Fibroblast of villous mesenchyme (primary cell): ENCODE measurements at regions not wholly inside any gene's neighbourhood (a gene's known extent, or its start where the extent isn't known, plus 50 kb on each side); places are given as distances from the start of the nearest gene placed in this dataset.

ENCODE experiments used
- DNase-seq: peaks from one replicate; pipeline ENCODE4 v3.0.0-alpha.2; 2010; ENCODE audit warnings: low read depth
- H3K4me3 ChIP-seq: 2 replicates; pipeline ENCODE4 v1.5.1; 2011; ENCODE audit warnings: low read depth, mild to moderate bottlenecking, low read length
- TF ChIP-seq, protein P1 (sequence below): IDR thresholded peaks from 2 replicates; pipeline ENCODE4 v1.5.1; 2012; ENCODE audit warnings: low read depth, mild to moderate bottlenecking, low read length; ENCODE audit not compliant: insufficient read depth

DNA sequence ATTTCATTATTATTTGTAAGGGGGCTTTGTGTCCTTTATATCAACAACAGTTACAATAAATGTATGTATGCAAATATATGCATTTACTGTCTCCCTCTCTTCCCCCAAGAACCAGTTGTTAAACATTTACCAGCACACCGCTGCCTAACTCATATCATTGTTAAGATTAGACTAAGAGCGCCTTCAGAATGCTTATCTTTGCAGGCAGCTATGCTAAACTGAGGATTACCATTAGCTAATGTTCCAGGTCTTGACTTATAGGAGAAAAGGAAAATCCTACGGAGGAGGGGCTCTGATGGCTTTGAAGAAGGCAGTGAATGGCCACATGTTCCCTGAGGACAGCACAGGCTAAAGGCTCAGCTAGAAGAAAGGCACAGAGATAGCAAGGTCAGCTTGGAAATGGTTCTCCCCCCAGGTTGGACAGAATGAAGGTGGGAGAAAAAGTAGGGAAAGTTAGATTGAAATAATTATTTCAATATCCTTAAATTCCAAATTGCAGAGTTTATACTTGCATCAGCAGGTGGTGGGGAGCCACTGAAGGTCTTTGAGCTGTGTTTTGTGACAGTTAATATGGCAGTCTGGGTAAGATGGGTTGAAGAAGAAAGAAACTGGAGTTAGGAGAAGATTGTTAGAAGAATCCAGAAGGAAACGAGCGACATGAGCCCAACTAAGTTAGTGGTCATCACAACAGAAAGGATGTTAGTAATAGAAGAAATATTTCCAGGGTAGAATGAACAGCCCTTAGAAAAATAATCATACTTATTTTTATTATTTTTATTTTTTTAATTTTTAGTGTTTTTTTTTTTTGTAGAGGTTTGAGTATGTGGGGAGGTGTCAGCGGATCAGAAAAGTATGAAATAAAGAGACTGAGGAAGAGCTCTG lies 87.0 kb upstream of the MAF start:
- TF ChIP-seq, protein P1, sequence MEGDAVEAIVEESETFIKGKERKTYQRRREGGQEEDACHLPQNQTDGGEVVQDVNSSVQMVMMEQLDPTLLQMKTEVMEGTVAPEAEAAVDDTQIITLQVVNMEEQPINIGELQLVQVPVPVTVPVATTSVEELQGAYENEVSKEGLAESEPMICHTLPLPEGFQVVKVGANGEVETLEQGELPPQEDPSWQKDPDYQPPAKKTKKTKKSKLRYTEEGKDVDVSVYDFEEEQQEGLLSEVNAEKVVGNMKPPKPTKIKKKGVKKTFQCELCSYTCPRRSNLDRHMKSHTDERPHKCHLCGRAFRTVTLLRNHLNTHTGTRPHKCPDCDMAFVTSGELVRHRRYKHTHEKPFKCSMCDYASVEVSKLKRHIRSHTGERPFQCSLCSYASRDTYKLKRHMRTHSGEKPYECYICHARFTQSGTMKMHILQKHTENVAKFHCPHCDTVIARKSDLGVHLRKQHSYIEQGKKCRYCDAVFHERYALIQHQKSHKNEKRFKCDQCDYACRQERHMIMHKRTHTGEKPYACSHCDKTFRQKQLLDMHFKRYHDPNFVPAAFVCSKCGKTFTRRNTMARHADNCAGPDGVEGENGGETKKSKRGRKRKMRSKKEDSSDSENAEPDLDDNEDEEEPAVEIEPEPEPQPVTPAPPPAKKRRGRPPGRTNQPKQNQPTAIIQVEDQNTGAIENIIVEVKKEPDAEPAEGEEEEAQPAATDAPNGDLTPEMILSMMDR = no peak
- H3K4me3 ChIP-seq = no peak overlapping the region
- DNase-seq = peak; percentile 24

DNA sequence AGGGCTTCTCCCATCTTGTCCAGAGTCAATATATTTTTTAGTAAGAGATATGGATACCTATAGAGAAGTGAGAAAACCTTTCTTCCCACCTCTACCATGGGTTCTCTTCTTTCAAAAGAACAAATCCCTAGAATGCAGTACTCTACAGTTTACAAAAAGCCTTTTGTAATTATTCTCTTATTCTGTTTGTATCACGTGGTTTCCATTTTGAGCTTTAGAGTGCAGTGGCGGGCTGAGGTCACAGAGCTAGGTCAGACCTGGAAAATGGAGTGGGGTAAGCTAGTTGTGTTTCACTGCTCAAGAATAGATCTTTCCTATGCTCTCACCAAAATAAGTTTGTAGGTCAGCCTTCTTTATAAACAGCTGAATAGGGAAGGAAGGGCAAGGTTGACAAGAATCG lies 85.3 kb upstream of the MAF start:
- TF ChIP-seq, protein P1 = no peak
- no peak overlapping the region for H3K4me3 ChIP-seq
- no peak for DNase-seq

DNA sequence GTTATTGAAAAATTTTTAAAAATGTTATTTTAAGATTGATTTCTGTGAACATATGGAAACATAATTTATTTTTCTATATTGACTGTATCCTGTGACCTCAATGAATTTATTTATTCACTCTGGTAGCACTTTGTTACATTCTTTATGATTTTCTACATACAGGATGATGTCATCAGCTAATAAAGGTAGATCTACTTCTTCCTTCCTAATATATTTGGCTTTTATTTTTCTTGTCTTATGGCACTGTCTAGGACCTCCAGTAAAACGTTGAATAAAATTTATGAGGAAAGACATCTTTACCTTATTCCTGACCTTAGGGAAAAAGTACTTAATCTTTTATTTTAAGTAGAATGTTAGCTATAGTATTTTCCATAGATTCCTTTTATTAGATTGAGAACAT lies 78.8 kb upstream of the MAF start:
- no peak overlapping the region for H3K4me3 ChIP-seq
- TF ChIP-seq, protein P1 = no peak
- no peak for DNase-seq

DNA sequence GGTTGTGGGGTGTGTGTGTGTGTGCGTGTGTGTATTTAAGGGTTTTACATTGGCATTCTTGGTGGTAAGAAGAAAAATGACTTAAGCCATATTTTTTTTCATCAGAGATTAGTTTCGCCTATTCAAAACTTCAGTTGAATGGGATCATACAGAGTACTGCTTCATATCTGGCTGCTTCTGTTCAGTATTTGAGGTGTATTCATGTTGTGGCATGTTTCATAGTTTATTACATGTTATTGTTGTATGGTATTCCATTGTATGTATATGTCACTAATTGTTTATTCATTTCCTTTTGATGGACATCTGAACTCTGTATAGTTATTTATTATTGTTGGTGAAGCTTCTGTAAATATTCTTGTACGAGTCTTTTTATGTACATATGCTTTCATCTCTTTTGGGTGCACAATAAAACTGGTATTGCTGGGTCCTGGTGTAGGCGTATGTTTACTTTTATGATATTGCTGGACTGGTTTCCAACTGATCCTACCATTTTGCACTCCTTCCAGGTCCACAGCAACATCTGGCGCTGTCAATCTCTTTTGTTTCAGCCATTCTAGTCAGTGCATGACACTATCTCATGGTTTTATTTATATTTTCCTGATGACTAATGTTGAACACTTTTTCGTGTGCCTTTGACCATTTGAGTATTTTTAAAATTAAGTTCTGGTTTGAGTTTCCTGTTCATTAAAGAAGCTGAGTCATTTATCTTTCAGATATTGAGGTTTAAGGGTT lies 77.4 kb upstream of the MAF start:
- H3K4me3 ChIP-seq = no peak overlapping the region
- TF ChIP-seq, protein P1 = no peak
- DNase-seq = peak; percentile 17

DNA sequence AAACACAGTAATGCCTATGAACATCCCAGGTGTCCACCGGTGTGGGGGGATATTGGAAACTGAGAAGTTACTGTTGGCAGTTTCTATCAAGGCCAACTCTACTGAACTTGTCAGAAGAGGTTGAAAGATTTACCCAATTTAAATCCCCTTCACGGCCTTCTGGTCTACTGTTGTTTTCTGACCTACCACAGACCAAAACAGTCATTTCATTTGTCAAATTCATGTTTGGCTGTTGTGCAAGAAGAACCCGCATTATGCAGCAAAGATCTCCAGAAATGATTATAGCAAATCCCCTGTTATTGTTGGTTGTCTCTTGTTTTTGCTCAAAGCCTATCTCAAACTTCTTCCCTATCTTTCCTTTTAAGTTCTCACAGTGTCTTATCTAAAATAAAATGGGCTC lies 73.1 kb upstream of the MAF start:
- DNase-seq = no peak
- no peak overlapping the region for H3K4me3 ChIP-seq
- TF ChIP-seq, protein P1 = no peak

DNA sequence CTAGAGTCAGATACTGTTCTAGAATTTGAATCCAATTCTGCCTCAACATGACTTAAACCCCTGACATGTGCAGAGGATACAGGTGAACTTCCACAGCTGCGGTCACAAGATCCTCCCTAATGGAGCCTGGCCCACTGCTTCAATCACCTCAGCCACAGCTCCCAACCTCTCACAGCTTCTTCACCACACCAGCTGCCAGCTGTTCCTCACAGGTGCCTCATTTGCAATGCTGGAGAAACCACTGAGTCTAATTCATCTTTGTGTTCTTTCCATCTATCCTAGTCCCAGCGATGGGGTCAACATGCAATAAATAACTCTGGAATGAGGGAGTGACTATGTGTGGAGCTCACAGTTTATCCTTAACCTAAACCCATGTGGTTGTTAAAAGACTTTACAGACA lies 72.0 kb upstream of the MAF start:
- no peak for DNase-seq

More for the DNA sequence above, 72.0 kb upstream of the MAF start:
- TF ChIP-seq, protein P1 = no peak
- H3K4me3 ChIP-seq = no peak overlapping the region
